CD14-positive monocyte (primary cell): ENCODE measurements at regions not wholly inside any gene's neighbourhood (a gene's known extent, or its start where the extent isn't known, plus 50 kb on each side); places are given as distances from the start of the nearest gene placed in this dataset.

Experiments
- DNase-seq, 3 donors: peaks; one replicate each; pipeline ENCODE4 v3.0.0-alpha.2; 2011 to 2022
- H2AFZ ChIP-seq: 2 replicates; pipeline ENCODE4 v1.6.0; 2012; ENCODE audit warnings: mild to moderate bottlenecking, low read depth, low read length, inconsistent platforms; ENCODE audit not compliant: insufficient read depth, poor library complexity, severe bottlenecking
- H3K27ac ChIP-seq, 2 donors: 1 replicate in 1 of 2; 2 replicates in 1 of 2; pipeline ENCODE4 v1.5.1; 2012 to 2013; ENCODE audit warnings: low read length in 2 of 2, control low read depth in 1 of 2, inconsistent platforms in 1 of 2, low read depth in 1 of 2, mild to moderate bottlenecking in 1 of 2
- H3K27me3 ChIP-seq, 2 donors: one replicate each; pipeline versions ENCODE4 v1.6.0 to v1.6.1; 2011 to 2013; ENCODE audit warnings: low read length in 2 of 2; ENCODE audit not compliant: control insufficient read depth in 2 of 2, insufficient read depth in 2 of 2
- H3K36me3 ChIP-seq, 2 donors: replicated peaks in 1 of 2; 1 replicate in 1 of 2; 2 replicates in 1 of 2; pipeline versions ENCODE4 v1.5.1 to v1.6.1; 2012 to 2013; ENCODE audit warnings: low read length in 2 of 2, control low read depth in 1 of 2, inconsistent platforms in 1 of 2, mild to moderate bottlenecking in 1 of 2; ENCODE audit not compliant: insufficient read depth in 2 of 2, control insufficient read depth in 1 of 2
- H3K4me1 ChIP-seq, 2 donors: 1 replicate in 1 of 2; 2 replicates in 1 of 2; pipeline versions ENCODE4 v1.5.1 to v1.6.1; 2012 to 2013; ENCODE audit warnings: low read length in 2 of 2, control low read depth in 1 of 2, inconsistent platforms in 1 of 2, mild to moderate bottlenecking in 1 of 2, moderate library complexity in 1 of 2; ENCODE audit not compliant: insufficient read depth in 2 of 2, control insufficient read depth in 1 of 2
- H3K4me2 ChIP-seq: replicated peaks from 2 replicates; pipeline ENCODE3; 2012; ENCODE audit warnings: low read length, moderate library complexity, mild to moderate bottlenecking; ENCODE audit not compliant: poor library complexity, severe bottlenecking; ENCODE audit errors: extremely low read depth
- H3K4me3 ChIP-seq, 3 experiments: fragments of 200-600 bp in 1 of 3; sonication (generic) in 1 of 3; replicated peaks in 1 of 3; 1 replicate in 2 of 3; 2 replicates in 1 of 3; pipeline ENCODE4 v1.5.1; 2011 to 2013; ENCODE audit warnings: low read length in 3 of 3, mild to moderate bottlenecking in 3 of 3, control low read depth in 2 of 3, low read depth in 2 of 3, inconsistent platforms in 1 of 3, moderate library complexity in 1 of 3
- H3K79me2 ChIP-seq: 2 replicates; pipeline ENCODE4 v1.6.0; 2012; ENCODE audit warnings: mild to moderate bottlenecking, control low read depth, inconsistent platforms, low read length, moderate library complexity; ENCODE audit not compliant: insufficient read depth
- H3K9ac ChIP-seq: 2 replicates; pipeline ENCODE4 v1.6.0; 2017; ENCODE audit warnings: low read length, mild to moderate bottlenecking; ENCODE audit not compliant: insufficient read depth, poor library complexity, severe bottlenecking
- H3K9me3 ChIP-seq, 2 donors: replicated peaks in 1 of 2; 1 replicate in 1 of 2; 2 replicates in 1 of 2; pipeline versions ENCODE4 v1.5.1 to v1.6.1; 2012 to 2013; ENCODE audit warnings: low read length in 2 of 2, control low read depth in 1 of 2; ENCODE audit not compliant: control insufficient read depth in 1 of 2, insufficient read depth in 1 of 2
- H4K20me1 ChIP-seq: 2 replicates; pipeline ENCODE4 v1.6.0; 2012; ENCODE audit warnings: mild to moderate bottlenecking, low read length, control low read depth, moderate library complexity; ENCODE audit not compliant: insufficient read depth
- H3K27ac Mint-ChIP-seq, 7 donors: one replicate each; pipeline ENCODE4 v1.8.0; 2020; ENCODE audit warnings: mild to moderate bottlenecking in 7 of 7, mixed read lengths in 7 of 7, moderate library complexity in 6 of 7, inconsistent platforms in 2 of 7
- H3K27me3 Mint-ChIP-seq, 3 donors: one replicate each; pipeline ENCODE4 v1.8.0; 2021 to 2022; ENCODE audit warnings: low read depth in 3 of 3, mild to moderate bottlenecking in 3 of 3, mixed read lengths in 3 of 3, moderate library complexity in 3 of 3, inconsistent platforms in 1 of 3
- H3K36me3 Mint-ChIP-seq, 2 donors: one replicate each; pipeline ENCODE4 v1.8.0; 2020; ENCODE audit warnings: mixed read lengths in 2 of 2, inconsistent platforms in 1 of 2, mild to moderate bottlenecking in 1 of 2
- H3K4me1 Mint-ChIP-seq: one replicate; pipeline ENCODE4 v1.8.0; 2020; ENCODE audit warnings: mild to moderate bottlenecking, mixed read lengths
- H3K4me3 Mint-ChIP-seq, 2 donors: one replicate each; pipeline ENCODE4 v1.8.0; 2020; ENCODE audit warnings: mild to moderate bottlenecking in 2 of 2, mixed read lengths in 2 of 2, moderate library complexity in 1 of 2
- H3K9me3 Mint-ChIP-seq, 7 donors: one replicate each; pipeline ENCODE4 v1.8.0; 2020 to 2022; ENCODE audit warnings: mixed read lengths in 7 of 7, mild to moderate bottlenecking in 6 of 7, moderate library complexity in 6 of 7, inconsistent platforms in 2 of 7
- WGBS: methylation state at CpG from one replicate; pipeline ENCODE4 v1.1.5; 2013; ENCODE audit warnings: missing lambda C conversion rate; ENCODE audit not compliant: insufficient coverage; 5-methylcytosine and 5-hydroxymethylcytosine counted together
- intact Hi-C, 2 donors: fragments of 100-400 bp; cut with micrococcal nuclease; formaldehyde crosslinking; loops; one replicate each; pipeline versions ENCODE4 v1.15.0 to v1.15.1; 2023
- TF ChIP-seq, protein P1 (sequence below): fragments of 200-600 bp; IDR thresholded peaks from one replicate; pipeline ENCODE4 v1.8.0; 2022; ENCODE audit warnings: antibody characterized with exemption, mild to moderate bottlenecking

DNA sequence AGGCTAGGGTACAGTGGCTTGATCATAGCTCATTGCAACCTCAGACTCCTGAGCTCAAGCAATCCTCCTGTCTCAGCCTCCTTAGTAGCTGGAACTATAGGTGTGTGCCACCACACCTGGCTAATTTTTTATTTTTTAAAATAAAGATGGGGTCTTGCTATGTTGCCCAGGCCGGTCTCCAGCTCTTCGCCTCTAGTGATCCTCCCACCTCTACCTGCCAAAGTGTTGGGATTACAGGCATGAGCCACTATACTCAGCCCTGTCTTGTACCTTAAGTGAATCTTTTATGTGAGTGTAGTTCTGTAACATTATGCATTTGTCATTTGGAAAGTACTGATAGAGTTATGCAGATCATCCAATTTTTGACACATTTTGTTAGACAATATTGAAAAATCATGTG is 66.9 kb upstream of the C15orf39 start:
- no peak overlapping the region for H3K9ac ChIP-seq
- Mint-ChIP-seq H3K4me1 (peaks cover 59% of the 10 kb centered on the region), H3K36me3 (peaks cover 0 to under 1% of the 10 kb centered on the region in 2 donors), H3K4me3 (no peak overlapping the region), H3K27ac (no peak overlapping the region), H3K27me3 (peaks cover 0 to 1% (median 0%) of the 10 kb centered on the region in 3 donors), H3K9me3 (peaks cover 0 to 3% (median 0%) of the 10 kb centered on the region in 7 donors)
- no peak overlapping the region for H3K4me3 ChIP-seq
- WGBS, result no CpG with 5 or more reads among the region's 2 CpGs
- H3K27ac ChIP-seq, result no peak overlapping the region
- H2AFZ ChIP-seq, result no peak overlapping the region
- H3K79me2 ChIP-seq, result no peaks in the 10 kb centered on the region
- intact Hi-C loops, result loop anchor here in 1 of 2 donors (5.0 to 10.0 kb wide), 2 partner anchors 50 to 68 kb away; partner anchors contain the start of gene C15orf39
- no peaks in the 10 kb centered on the region for H3K27me3 ChIP-seq
- H4K20me1 ChIP-seq, result no peaks in the 10 kb centered on the region
- no peak for DNase-seq
- TF ChIP-seq, protein P1, sequence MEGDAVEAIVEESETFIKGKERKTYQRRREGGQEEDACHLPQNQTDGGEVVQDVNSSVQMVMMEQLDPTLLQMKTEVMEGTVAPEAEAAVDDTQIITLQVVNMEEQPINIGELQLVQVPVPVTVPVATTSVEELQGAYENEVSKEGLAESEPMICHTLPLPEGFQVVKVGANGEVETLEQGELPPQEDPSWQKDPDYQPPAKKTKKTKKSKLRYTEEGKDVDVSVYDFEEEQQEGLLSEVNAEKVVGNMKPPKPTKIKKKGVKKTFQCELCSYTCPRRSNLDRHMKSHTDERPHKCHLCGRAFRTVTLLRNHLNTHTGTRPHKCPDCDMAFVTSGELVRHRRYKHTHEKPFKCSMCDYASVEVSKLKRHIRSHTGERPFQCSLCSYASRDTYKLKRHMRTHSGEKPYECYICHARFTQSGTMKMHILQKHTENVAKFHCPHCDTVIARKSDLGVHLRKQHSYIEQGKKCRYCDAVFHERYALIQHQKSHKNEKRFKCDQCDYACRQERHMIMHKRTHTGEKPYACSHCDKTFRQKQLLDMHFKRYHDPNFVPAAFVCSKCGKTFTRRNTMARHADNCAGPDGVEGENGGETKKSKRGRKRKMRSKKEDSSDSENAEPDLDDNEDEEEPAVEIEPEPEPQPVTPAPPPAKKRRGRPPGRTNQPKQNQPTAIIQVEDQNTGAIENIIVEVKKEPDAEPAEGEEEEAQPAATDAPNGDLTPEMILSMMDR, result no peak
- peaks cover 51 to 69% of the 10 kb centered on the region in 2 donors for H3K4me1 ChIP-seq
- H3K36me3 ChIP-seq, result no peaks in the 10 kb centered on the region
- no peaks in the 10 kb centered on the region for H3K9me3 ChIP-seq
- H3K4me2 ChIP-seq, result no peak overlapping the region

DNA sequence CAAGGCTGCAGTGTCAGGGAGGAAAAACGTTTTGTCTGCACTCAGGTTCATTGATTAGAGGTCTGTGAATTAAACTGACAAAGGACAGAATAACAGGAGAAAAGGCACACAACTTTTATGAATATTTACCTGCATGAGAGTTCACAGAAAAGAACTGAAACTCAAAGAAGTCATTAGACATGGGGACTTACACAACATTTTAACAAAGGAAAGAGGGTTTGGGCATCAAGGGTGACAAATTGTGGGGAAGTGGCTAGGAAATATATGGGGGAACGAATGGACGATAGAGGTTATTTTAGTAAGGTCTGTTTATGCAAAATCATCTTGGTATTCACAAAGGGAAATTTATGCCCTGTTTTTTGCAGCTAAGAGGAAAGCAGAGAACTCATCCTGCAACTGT is 65.6 kb upstream of the C15orf39 start:
- Histone ChIP-seq H3K9me3 (peaks cover 0 to 8% of the 10 kb centered on the region in 2 donors), H3K79me2 (no peaks in the 10 kb centered on the region), H2AFZ (no peak overlapping the region), H3K36me3 (no peaks in the 10 kb centered on the region), H3K9ac (no peak overlapping the region), H3K4me3 (peak overlapping the region in 1 of 3 experiments; percentile 41), H3K27ac (no peak overlapping the region), H3K4me1 (peaks cover 37 to 56% of the 10 kb centered on the region in 2 donors), H4K20me1 (no peaks in the 10 kb centered on the region), H3K27me3 (no peaks in the 10 kb centered on the region), H3K4me2 (peak overlapping the region; percentile 58)
- peaks cover 46% of the 10 kb centered on the region for H3K4me1 Mint-ChIP-seq
- peak overlapping the region in 5 of 7 donors; percentile 20 to 71 (median 31) for H3K27ac Mint-ChIP-seq
- H3K36me3 Mint-ChIP-seq, result peaks cover 0 to 3% of the 10 kb centered on the region in 2 donors
- no CpG with 5 or more reads among the region's 3 CpGs for WGBS
- TF ChIP-seq, protein P1, result no peak
- intact Hi-C loops, result loop anchor here in 1 of 2 donors (5.0 to 10.0 kb wide), 2 partner anchors 49 to 66 kb away; partner anchors contain the start of gene C15orf39
- DNase-seq, result peak in 1 of 3 donors; percentile 29
- H3K4me3 Mint-ChIP-seq, result peak overlapping the region in 1 of 2 donors; percentile 36
- H3K27me3 Mint-ChIP-seq, result peaks cover 0 to 3% (median 1%) of the 10 kb centered on the region in 3 donors
- peaks cover 4 to 9% (median 8%) of the 10 kb centered on the region in 7 donors for H3K9me3 Mint-ChIP-seq
